HG03060 (cell line): ENCODE measurements at regions not wholly inside any gene's neighbourhood (a gene's known extent, or its start where the extent isn't known, plus 50 kb on each side); places are given as distances from the start of the nearest gene placed in this dataset.
"Not testable (repeated sequence)": the region's sequence is repeated elsewhere in the genome, so short reads cannot be mapped to it uniquely, and the experiment has no call there.

Source experiments
- ATAC-seq: cut with Tn5 transposase; IDR thresholded peaks from one replicate; pipeline ENCODE4 v1.9.1; 2021; ENCODE audit warnings: low read depth, moderate number of reproducible peaks; ENCODE audit not compliant: unreplicated experiment

DNA sequence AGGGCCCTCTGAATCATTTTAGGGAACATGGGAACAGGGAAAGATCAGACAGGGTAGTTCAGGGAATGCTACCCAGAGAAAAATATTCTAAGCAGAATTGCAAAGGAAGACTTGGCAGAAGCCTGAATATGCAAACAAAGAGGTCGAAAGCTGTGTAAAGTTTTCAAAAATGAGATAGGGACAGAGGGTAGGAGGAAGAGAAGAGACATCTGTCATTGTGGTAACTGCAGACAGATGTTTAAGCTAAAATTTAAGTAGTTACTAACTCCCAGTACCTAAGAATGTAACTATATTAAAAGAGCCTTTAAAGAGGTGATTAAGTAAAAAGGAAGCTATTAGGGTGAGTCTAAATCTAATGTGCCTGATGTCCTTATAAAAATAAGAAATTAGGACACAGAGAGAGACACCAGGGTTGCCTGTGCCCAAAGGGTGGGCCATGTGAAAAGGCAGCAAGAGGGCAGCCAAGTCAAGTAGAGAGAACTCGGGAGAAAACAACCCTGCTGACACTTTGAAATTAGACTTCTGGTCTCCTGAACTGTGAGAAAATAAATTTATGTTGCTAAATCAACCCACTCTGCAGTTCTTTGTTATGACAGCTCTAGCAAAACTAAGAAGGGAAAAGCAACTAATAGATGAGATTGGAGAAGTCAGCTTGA is 1647.4 kb upstream of the C9orf72 start:
- ATAC-seq = no peak

DNA sequence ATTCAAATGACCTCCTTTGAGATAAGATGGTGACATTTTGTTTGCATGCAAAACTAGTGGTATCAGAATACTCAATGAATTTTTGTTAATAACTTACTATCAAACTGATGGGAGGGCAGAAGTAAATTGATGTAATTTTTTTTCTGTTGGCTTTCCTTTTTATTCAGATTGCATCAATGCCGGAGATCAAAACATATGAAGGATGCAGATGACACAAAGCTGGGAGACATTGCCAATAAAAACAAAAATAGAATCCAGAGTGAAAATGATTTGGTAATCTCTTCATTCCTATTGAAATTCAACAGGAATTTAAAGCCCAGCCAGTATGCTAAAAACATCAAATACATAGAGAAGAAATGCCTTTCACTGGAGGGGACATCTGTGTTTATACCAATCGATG is 1655.3 kb upstream of the C9orf72 start:
- ATAC-seq = no peak

DNA sequence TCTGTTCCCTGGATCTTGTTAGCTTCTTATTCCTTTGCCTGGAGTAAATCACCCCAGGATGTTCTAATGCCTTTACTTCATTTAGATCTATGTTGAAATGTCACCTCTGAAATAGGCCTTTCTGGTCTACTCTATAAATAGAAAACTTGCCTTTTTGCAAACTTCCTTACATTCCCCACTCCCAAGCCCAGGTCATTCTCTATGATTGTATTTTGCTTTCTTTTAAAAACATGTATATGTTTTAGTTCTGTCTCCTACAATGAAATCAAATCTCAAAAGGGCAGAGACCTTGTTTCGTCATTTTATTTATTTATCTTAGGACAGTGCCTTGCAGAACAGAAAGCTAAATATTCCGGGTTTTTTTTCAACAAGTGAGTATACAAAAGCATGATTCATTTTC is 1657.7 kb upstream of the C9orf72 start:
- ATAC-seq = no peak

DNA sequence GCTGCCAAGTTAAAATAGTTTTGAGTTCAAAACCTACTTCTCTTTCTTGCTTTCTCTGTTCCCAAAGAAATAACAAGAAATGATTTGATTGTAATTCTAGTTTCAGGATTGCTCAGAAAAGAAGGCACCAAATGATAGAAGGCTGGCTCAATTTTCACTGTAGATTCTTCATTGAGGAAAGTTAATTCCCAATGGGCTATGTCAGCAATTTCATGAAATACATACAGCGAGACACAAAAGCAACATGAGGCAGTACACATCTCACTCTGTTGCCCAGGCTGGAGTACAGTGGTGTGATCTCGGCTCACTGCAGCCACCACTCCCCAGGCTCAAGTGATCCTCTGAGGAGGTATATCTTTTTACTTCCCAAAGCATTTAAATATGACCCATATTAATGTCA is 1659.9 kb upstream of the C9orf72 start:
- ATAC-seq = no peak

DNA sequence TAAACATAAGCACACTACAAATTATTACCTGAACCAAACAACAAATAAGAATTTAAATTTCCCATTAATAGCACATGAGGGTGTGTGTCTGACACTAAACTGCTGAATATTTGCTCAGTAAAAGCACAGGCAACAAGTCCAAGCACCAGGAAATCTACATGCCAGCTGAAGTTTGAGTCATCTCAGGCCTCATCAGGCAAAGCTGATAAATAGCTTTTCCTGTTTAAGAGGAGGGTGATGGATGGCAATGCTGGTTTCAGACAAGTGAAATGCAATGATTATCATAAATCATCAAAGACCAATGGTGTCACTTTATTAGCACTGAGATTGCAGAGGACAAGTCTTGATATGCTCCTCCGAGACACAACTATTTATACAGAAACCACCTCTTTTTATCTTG is 1668.0 kb upstream of the C9orf72 start:
- no peak for ATAC-seq

DNA sequence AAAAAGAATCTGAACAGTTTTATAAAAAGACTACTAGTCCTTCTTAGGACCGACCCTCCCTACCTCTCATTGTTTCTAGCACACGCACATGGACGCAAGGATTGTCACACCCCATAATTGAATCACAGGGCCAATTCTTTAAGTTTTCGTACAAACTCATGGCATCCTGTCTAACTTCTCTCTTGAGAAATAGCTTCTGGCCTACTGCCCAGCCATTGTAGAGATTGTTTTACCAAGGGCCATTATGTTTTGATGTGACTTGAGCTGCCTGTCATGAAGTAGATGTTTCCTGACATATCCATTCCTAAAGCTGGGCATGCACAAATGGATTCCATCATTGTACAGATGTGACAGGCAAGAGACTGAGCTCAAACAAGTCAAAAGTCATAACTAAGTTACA is 1672.1 kb upstream of the C9orf72 start:
- no peak for ATAC-seq

DNA sequence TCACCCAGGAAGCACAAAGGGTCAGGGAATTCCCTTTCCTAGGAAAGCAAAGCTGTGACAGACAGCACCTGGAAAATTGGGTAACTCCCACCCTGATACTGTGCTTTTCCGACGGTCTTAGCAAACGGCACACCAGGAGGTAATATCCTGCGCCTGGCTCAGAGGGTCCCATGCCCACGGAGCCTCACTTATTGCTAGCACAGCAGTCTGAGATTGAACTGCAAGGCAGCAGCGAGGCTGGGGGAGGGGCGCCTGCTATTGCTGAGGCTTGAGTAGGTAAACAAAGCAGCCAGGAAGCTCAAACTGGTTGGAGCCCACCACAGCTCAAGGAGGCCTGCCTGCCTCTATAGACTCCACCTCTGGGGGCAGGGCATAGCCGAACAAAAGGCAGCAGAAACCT is 1697.1 kb upstream of the C9orf72 start:
- ATAC-seq = not testable (repeated sequence)

DNA sequence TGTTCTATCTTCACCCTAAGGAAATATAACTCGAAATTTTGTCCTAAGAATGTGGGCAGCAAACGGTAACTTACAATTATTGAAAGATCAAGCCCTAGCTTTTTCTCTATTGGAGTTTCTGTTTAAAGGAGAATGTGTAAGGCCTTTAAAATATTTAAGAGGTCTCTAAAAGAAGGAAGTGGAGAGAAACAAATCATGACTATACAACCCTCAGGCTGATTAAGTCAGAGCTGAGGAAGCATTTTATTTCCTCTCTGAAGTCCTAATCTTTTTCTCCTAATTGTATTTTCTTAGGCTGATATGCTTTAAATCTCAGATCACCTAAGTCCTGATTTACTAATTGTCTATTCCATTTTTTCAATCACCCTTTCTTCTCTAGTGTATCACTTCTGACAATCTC is 1708.8 kb upstream of the C9orf72 start:
- ATAC-seq = no peak

DNA sequence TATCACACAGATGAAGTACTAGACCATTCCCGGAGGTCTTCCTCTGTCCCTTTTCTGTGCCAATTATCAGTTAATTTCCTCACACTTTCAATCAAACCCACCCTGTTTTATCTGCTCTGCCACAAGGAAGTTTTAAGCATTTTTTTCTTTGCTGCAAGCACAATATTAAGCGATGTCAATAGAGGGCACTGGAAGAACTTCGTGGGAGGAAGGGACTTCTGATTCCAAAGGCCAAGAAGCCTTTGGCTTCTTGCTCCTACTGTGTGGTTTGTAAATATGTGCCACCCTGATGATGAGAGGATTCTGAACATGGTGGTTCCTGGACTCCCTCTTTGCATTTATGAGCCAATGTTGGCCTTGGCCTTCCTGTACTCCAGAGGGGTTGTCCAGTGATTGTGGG is 1712.5 kb upstream of the C9orf72 start:
- ATAC-seq = no peak

DNA sequence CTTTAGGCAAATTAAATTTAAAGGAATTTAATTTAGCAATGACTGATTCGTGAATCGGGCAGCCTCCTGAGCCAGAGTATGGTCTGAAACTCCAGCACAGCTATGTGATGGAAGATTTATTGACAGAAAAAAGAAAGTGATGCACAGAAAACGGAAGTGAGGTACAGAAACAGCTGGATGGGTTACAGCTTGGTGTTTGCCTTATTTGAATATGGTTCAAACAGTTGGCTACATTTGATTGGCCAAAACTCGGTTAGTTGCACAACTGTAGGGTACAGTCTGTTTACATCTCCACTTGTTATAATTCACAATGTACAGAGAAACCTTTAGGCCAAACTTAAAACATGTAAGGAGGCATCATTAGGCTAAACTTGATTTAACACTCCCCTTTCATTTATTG is 1716.1 kb upstream of the C9orf72 start:
- no peak for ATAC-seq

DNA sequence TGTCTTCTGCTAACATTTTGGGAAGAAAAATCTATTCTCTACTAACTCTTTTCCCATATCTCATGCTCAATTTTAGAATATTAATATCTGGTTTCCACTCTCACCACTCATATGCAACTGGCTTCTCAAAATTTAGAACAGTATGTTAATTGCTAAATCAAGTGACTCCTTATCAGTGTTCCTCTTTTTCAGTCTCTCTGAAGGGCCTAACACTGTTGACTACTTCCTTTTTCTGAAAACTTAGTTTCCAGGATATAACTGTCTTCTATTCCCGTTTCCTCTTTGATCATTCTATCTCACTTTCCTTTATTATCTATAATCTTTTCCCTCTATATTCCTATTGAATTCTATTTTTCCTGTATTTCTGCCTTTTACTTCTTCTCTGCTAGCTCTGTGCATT is 1717.2 kb upstream of the C9orf72 start:
- no peak for ATAC-seq

DNA sequence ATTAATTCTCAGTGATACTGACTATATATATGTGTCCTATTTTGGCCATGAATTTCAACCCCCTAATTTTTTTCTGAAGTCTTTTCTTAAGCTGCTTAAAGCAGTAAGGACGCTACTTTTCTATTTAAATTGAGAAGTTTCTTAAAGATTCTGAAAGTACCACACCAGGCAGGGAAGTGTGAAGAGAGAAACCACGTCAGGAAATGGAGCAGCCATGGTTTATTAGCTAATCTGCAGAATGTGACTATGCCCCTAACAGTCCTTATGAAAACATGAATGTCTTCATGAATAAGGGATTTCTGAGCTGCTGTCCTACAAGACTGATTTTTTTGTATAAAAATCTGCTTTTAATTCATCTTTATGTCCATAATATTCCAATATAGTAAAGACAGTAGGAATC is 1724.3 kb upstream of the C9orf72 start:
- ATAC-seq = no peak

DNA sequence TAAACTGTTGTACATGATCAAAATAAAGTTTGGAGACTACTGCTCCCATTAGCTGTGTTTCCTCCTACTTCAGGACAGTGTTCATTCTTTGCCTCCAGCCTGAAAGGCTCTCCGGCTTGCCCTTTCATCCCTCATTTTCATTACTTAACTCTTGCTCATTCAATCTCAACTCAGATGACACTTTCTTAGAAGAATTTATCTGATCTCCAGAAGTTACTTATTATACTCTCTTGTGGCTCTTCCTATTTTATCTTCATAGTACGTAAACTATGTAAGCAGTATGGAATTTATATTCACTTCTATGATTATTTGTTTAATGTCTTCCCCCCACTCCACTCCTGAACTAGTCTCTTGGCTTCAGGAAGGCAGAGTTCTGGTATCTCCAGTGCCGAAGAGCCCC is 1737.9 kb upstream of the C9orf72 start:
- no peak for ATAC-seq

DNA sequence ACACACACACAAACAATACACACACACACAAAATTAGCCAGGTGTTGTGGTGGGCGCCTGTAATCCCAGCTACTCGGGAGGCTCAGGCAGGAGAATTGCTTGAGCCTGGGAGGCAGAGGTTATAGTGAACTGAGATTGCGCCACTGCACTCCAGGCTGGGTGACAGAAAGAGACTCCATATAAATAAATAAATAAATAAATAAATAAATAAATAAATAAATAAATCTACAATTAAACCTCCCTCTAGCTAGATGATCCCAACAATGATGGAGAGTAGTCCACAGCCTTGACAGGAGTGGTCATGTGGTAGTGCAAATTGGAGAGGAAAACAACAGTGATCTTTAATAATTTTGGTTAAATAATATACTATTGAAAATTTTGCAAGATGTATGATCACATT is 1739.0 kb upstream of the C9orf72 start:
- ATAC-seq = no peak

DNA sequence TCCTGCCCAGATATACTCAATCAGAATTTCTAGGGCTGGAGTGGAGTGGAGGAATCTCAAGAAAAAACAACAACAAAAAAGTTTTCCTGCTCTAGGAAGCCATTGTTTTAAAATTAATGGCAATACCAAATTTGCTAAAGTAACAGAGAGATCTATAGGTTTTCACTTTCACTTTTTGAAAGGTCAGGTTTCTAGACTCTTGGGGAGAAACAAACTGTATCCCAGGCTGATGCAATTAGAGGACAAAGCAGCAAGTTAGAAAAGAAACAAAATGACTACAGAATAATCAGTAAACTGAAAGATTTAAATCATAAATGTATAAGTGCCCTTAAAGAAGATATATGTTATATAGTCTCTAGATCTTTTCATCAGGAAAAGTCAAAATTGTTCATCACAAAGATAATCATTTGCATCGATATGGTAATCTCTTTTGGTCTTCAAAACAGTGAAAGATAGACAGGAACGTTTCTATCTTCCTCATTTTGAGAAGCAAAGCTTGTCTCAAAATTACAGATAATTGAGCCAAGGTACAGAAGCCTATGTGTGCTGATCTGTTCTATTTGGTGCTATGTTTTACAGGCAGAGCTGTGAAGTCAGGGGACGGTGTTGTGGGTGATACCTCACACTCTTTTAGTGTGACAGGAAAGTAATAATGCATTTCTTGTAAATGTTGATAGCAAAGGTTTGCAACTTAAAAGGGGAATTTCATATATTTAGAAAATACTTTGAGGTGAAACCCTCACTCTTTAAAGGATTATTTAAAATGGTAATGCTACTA is 1746.6 kb upstream of the C9orf72 start:
- ATAC-seq = no peak

DNA sequence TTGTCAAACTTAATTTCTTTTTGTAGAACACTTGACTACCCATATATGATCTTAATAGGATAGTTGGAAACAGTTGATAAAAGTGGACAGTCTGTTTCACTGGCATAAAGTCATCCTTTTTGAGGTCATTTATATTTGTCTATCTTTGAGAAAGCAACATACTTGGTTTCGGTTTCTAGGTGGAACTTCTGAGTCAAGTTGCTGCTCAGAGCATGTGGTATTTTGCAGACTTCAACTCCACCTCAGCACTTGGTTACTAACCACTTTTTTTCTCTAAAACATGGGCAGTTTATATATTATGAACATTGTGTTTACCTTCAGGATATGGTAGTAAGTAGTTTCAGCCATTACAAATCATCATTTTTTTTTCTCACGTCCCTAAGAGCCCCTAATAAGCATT is 1749.0 kb upstream of the C9orf72 start:
- peak; percentile 70 for ATAC-seq

DNA sequence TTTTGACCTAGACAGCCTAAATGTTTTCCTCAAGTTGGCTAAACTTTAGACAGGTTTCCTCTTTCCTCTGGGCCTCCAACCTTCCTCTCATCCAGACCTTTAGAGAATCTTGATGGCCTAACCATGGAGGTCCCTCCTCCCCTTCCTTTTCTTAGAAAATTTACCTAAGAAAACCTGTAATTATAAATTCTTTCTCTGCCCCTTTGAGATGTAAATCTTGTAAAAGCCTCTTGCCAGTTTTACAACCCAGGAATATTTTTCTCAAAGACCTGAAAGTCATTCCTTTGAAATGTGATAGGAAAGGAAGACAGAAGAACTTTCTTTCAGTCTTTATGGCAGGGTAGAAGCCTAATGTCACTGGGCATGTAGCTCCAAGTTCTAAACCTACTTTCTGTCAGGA is 1752.6 kb upstream of the C9orf72 start:
- no peak for ATAC-seq

DNA sequence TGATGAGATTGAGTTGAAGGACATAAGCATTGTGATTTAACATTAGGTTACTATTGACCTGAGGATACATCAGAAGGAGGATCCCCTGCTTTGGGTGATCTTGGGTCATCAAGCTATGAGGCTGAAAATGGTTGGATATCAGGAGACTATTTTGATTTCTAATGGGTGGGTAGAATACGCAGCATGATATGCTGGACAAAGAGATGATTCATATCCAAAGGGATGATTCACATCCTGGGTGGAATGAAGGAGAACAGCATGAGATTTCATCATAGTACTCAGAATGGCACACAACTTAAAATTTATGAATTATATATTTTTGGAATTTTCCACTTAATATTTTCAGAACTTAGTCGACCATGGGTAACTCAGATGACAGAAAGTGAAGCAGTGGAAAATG is 1759.5 kb upstream of the C9orf72 start:
- ATAC-seq = no peak

DNA sequence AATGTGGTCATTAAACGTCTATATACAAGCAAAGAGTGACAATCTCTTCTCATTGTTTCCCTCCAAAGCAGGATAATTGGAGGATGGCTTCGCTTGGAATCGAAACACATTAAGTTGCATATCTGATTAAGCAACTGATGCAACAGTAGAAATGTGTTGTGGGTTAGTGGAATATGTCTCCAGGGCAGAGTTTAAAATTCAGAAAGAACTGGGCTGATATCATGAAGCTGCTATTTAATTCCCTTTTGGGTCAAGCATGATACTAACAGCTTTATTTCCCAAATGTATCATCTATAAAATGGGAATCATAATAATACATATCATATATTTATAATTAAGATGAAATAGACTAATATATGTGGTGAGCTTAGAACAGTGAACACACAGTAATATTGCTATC is 1763.0 kb upstream of the C9orf72 start:
- ATAC-seq = no peak

DNA sequence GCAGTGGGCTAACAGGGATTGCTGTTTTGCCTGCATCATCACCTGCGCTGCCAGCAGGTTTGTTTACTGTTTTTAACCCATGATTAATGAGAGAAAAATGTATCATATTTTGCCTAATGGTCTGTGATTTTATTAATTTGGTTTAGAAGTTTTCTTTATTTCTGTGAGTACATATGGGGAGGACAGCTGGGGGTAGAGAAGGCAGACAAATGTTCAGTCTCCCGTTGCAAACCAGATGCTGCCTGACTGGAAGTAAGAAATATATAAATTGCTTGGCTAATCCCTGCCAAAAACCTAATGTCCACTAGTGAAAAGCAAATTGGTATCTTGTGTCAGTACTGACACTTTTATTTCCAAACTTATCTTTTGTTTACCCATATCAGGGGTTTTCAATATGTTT is 1766.1 kb upstream of the C9orf72 start:
- no peak for ATAC-seq

DNA sequence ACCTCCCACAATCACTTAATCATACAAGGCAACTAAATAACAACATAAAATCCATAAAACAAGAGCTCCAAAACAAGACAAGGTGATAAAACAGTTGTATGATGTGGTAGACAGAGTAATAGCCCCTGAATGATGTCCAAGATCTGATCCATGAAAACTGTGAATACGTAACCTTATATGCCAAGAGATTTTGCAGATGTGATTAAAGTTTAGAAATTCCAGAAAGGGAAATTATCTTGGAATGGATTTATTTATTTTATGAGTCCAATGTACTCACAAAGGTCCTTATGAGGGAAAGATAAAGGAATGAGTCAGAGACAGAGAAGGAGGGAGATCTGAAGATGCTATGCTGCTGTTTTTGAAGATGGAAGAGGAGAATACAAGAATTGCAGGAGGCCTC is 1775.7 kb upstream of the C9orf72 start:
- no peak for ATAC-seq

DNA sequence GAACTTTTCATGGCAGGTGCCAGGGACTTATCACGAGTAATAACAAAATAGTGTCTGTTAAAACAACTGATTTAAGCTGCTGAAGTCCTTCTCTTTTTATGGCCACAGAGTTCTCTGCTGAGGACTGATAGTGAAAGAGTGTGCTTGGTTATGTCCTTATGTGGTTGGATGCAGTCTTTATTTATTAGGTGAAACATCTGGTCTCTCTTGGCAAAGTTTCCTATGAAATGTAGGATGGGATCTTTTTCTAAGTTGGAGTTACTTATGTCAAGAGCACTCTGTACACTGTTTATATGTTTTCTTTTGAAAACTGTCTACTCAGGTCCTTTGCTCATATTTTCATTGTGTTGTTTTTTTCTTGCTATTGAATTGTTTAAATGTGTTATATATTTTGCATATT is 1816.1 kb upstream of the C9orf72 start:
- no peak for ATAC-seq
